ENCODE measurements at regions not wholly inside any gene's neighbourhood (a gene's known extent, or its start where the extent isn't known, plus 50 kb on each side); places are given as distances from the start of the nearest gene placed in this dataset.
"Not testable (repeated sequence)": the region's sequence is repeated elsewhere in the genome, so short reads cannot be mapped to it uniquely, and the experiment has no call there.

GRCh38 chr4:85018983-85019382, 52.5 kb upstream of the WDFY3 start:
- no peak for DNase-seq

GRCh38 chr4:85019411-85019810, 52.9 kb upstream of the WDFY3 start:
- no peak for DNase-seq

GRCh38 chr4:85024671-85025070, 58.2 kb upstream of the WDFY3 start:
- DNase-seq, result no peak

GRCh38 chr4:85028910-85029309, 62.4 kb upstream of the WDFY3 start:
- no peak for DNase-seq

- no peak for DNase-seq
Measured at GRCh38 chr4:85029453-85029852, 63.0 kb upstream of the WDFY3 start.

- no peak for DNase-seq
Measured at GRCh38 chr4:85030156-85030555, 63.7 kb upstream of the WDFY3 start.

GRCh38 chr4:85033838-85034237, 67.3 kb upstream of the WDFY3 start:
- DNase-seq, result not testable (repeated sequence)

GRCh38 chr4:85039526-85039925, 73.0 kb upstream of the WDFY3 start:
- no peak for DNase-seq

- not testable (repeated sequence) for DNase-seq
Measured at GRCh38 chr4:85043812-85044496, 77.5 kb upstream of the WDFY3 start.

GRCh38 chr4:85050736-85051135, 84.2 kb upstream of the WDFY3 start:
- no peak for DNase-seq

GRCh38 chr4:85051526-85051925, 85.0 kb upstream of the WDFY3 start:
- DNase-seq, result no peak

- not testable (repeated sequence) for DNase-seq
Measured at GRCh38 chr4:85054925-85055324, 88.4 kb upstream of the WDFY3 start.

- no peak for DNase-seq
Measured at GRCh38 chr4:85058551-85058950, 92.1 kb upstream of the WDFY3 start.

- no peak for DNase-seq
Measured at GRCh38 chr4:85061974-85062373, 95.5 kb upstream of the WDFY3 start.

- no peak for DNase-seq
Measured at GRCh38 chr4:85062466-85062865, 96.0 kb upstream of the WDFY3 start.

GRCh38 chr4:85067342-85067741, 100.9 kb upstream of the WDFY3 start:
- no peak for DNase-seq

- DNase-seq, result no peak
Measured at GRCh38 chr4:85078016-85078415, 111.5 kb upstream of the WDFY3 start.

- DNase-seq, result no peak
Measured at GRCh38 chr4:85081196-85081595, 114.7 kb upstream of the WDFY3 start.

GRCh38 chr4:85084371-85085094, 118.0 kb upstream of the WDFY3 start:
- DNase-seq, result no peak

- no peak for DNase-seq
Measured at GRCh38 chr4:85086721-85087120, 120.2 kb upstream of the WDFY3 start.

GRCh38 chr4:85092536-85092935, 126.0 kb upstream of the WDFY3 start:
- DNase-seq, result no peak

GRCh38 chr4:85092943-85093342, 126.5 kb upstream of the WDFY3 start:
- no peak for DNase-seq

- no peak for DNase-seq
Measured at GRCh38 chr4:85094735-85095134, 128.2 kb upstream of the WDFY3 start.

GRCh38 chr4:85102606-85103005, 136.1 kb upstream of the WDFY3 start:
- no peak for DNase-seq

- DNase-seq, result no peak
Measured at GRCh38 chr4:85106166-85106565, 139.7 kb upstream of the WDFY3 start.
